BLaER1 (cell line): ENCODE measurements at regions not wholly inside any gene's neighbourhood (a gene's known extent, or its start where the extent isn't known, plus 50 kb on each side); places are given as distances from the start of the nearest gene placed in this dataset.

Experiments
- H3K27ac ChIP-seq: shearing (Covaris generic); formaldehyde crosslinking; 2 replicates; pipeline ENCODE4 v1.8.1; 2022
- H3K27me3 ChIP-seq: shearing (Covaris generic); formaldehyde crosslinking; 2 replicates; pipeline ENCODE4 v1.8.1; 2022
- H3K36me3 ChIP-seq: shearing (Covaris generic); formaldehyde crosslinking; 2 replicates; pipeline ENCODE4 v1.8.1; 2022
- H3K4me1 ChIP-seq: shearing (Covaris generic); formaldehyde crosslinking; 2 replicates; pipeline ENCODE4 v1.8.1; 2022
- H3K4me2 ChIP-seq: shearing (Covaris generic); formaldehyde crosslinking; 2 replicates; pipeline ENCODE4 v1.8.1; 2022
- H3K4me3 ChIP-seq: shearing (Covaris generic); formaldehyde crosslinking; 2 replicates; pipeline ENCODE4 v1.8.1; 2022
- H3K9ac ChIP-seq: shearing (Covaris generic); formaldehyde crosslinking; 2 replicates; pipeline ENCODE4 v1.8.1; 2022
- H3K9me3 ChIP-seq: shearing (Covaris generic); formaldehyde crosslinking; 2 replicates; pipeline ENCODE4 v1.8.1; 2022
- H4K20me1 ChIP-seq: shearing (Covaris generic); formaldehyde crosslinking; 2 replicates; pipeline ENCODE4 v1.8.1; 2022
- Cebpa-rat ChIP-seq: shearing (Covaris generic); IDR thresholded peaks from 2 replicates; pipeline ENCODE4 v1.8.1; 2022

DNA sequence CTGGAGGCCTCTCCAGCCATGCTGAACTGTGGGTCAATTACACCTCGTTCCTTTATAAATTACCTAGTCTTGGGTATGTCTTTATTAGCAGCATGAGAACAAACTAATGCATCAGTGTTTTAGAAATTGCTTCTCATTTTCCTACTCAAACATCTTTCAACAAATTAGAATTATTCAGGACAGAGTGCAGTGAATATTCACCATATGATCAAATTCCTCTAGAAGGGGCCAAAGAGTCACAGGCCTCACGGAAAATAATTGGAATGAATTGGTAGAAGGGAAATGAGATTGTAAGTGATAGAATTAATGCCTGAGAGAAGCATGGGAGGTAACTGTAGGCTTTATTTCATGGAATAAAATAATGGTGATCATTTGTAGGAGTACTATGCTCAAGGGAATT, 50.5 kb upstream of the CDH11 start:
- Histone ChIP-seq H3K9ac (no peak overlapping the region), H4K20me1 (no peaks in the 10 kb centered on the region), H3K4me2 (no peak overlapping the region), H3K4me1 (no peaks in the 10 kb centered on the region), H3K27me3 (no peaks in the 10 kb centered on the region), H3K9me3 (no peaks in the 10 kb centered on the region), H3K27ac (no peak overlapping the region), H3K36me3 (no peaks in the 10 kb centered on the region), H3K4me3 (no peak overlapping the region)
- TF ChIP-seq Cebpa-rat, result no peak
